ENCODE measurements at regions not wholly inside any gene's neighbourhood (a gene's known extent, or its start where the extent isn't known, plus 50 kb on each side); places are given as distances from the start of the nearest gene placed in this dataset.
"Not testable (repeated sequence)": the region's sequence is repeated elsewhere in the genome, so short reads cannot be mapped to it uniquely, and the experiment has no call there.

DNA sequence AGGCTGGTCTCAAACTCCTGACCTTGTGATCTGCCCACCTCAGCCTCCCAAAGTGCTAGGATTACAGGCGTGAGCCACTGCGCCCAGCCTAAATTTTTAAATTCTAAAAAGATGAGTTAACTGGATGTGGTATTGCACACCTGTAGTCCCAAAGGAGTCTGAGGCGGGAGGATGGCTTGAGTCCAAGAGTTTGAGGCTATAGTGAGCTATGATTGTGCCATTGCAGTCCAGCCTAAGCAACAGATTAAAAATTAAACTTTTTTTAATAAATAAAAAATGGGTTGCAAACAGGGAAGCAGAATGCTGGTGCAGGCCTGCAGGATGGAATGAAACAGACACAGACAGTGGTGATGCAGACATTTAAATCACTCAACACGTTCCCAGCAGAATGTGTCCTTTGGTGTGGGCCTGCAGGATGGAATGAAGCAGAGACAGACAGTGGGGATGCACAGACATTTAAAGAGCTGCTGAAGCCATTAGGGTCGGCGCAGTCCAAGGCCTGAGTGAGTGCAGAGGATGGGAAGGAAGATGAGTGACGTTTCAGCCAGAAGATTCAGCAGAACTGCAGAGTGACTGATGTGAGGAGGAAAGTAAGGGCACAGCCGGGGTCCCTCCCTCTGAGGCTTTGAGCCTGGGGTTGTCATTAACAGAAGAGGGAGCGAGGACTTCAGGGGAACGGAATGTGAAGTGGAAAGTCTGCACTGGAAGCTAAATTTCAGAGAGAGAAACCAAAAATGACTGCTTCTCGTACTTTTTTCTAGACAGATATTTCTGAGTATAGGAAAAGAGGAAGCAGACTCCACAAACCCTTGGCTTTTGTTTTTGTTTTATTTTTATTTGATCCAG, 117.5 kb downstream of the RIN2 start:
- no peak for ATAC-seq
- H3K36me3 Mint-ChIP-seq: no peaks in the 10 kb centered on the region
- peaks cover 15% of the 10 kb centered on the region for H3K9me3 Mint-ChIP-seq
- H3K27me3 Mint-ChIP-seq: no peaks in the 10 kb centered on the region
- H3K27ac Mint-ChIP-seq: no peak overlapping the region
- peaks cover 10% of the 10 kb centered on the region for H3K4me1 Mint-ChIP-seq
- H3K4me3 Mint-ChIP-seq: no peak overlapping the region

- Mint-ChIP-seq H3K27ac (no peak overlapping the region), H3K4me3 (no peak overlapping the region), H3K4me1 (peaks cover 10% of the 10 kb centered on the region), H3K27me3 (no peaks in the 10 kb centered on the region), H3K36me3 (no peaks in the 10 kb centered on the region), H3K9me3 (peaks cover 12% of the 10 kb centered on the region)
- no peak for ATAC-seq
These were observed 118.9 kb downstream of the RIN2 start for GRCh38 chr20:19876828-19877460.

DNA sequence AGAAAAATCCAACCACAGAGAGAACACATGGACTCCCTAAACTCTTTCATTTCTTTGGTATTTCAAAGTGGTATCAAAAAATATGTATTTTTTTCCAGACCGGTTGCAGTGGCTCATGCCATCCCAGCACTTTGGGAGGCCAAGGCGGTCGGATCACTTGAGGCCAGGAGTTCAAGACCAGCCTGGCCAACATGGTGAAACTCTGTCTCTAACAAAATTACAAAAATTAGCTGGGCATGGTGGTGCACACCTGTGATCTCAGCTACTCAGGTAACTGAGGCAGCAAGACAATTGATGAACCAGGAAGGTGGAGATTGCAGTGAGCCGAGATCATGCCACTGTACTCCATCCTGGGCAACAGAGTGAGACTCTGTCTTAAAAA, 121.8 kb downstream of the RIN2 start:
- not testable (repeated sequence) for H3K36me3 Mint-ChIP-seq, H3K4me3 Mint-ChIP-seq

GRCh38 chr20:19880256-19881079, 122.4 kb downstream of the RIN2 start:
- Mint-ChIP-seq H3K9me3 (no peaks in the 10 kb centered on the region), H3K36me3 (no peaks in the 10 kb centered on the region), H3K27ac (no peak overlapping the region), H3K27me3 (peaks cover 18% of the 10 kb centered on the region), H3K4me3 (no peak overlapping the region), H3K4me1 (peaks cover 9% of the 10 kb centered on the region)
- ATAC-seq: no peak

More for the DNA sequence above, 121.8 kb downstream of the RIN2 start:
- not testable (repeated sequence) for H3K9me3 Mint-ChIP-seq, H3K27ac Mint-ChIP-seq, H3K4me1 Mint-ChIP-seq, ATAC-seq
- H3K27me3 Mint-ChIP-seq: peaks cover 12% of the 10 kb centered on the region

DNA sequence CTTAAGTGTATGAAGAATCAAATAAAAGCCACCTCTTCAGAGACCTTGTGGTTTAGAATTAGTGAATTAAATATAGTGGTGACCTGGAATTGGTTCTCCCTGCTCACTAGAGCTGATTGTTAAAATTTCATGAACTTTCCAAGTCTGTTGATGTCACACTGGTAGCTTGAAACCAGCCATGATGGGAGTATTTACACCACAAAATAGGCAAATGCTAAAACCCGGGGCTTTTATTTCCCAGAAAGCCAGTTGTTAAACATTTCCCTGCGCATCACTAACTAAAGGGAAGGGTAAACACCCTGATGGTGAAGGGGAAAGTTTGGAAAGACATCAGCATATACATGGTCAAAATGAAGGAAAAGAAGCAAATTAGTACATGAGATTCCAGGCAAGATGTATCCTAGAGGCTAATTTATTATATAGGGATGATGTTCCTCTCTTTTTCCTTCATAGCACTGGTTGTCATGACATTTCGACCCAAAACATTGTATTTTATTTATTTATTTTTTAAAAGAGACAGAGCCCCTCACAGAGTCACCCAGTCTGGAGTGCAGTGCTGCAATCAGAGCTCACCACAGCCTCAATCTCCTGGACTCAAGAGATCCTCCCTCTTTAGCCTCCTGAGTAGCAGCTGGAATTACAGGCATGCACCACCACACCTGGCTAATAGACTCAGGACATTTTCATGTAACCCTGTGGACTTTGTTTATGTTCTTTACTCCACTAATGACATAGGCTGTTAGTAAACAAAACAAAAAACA, 123.2 kb downstream of the RIN2 start:
- ATAC-seq: no peak
- H3K4me1 Mint-ChIP-seq: peaks cover under 1% of the 10 kb centered on the region
- H3K27me3 Mint-ChIP-seq: peaks cover 23% of the 10 kb centered on the region
- no peaks in the 10 kb centered on the region for H3K36me3 Mint-ChIP-seq
- no peaks in the 10 kb centered on the region for H3K9me3 Mint-ChIP-seq
- no peak overlapping the region for H3K27ac Mint-ChIP-seq
- no peak overlapping the region for H3K4me3 Mint-ChIP-seq

- Mint-ChIP-seq H3K36me3 (no peaks in the 10 kb centered on the region), H3K4me3 (no peak overlapping the region), H3K27me3 (peaks cover 29% of the 10 kb centered on the region), H3K4me1 (no peaks in the 10 kb centered on the region), H3K9me3 (no peaks in the 10 kb centered on the region), H3K27ac (no peak overlapping the region)
- ATAC-seq: no peak
These were observed 123.9 kb downstream of the RIN2 start for GRCh38 chr20:19881990-19882389.

- ATAC-seq: no peak
- no peak overlapping the region for H3K4me3 Mint-ChIP-seq
- no peaks in the 10 kb centered on the region for H3K9me3 Mint-ChIP-seq
- H3K4me1 Mint-ChIP-seq: no peaks in the 10 kb centered on the region
- H3K36me3 Mint-ChIP-seq: no peaks in the 10 kb centered on the region
- H3K27ac Mint-ChIP-seq: no peak overlapping the region
- peaks cover 29% of the 10 kb centered on the region for H3K27me3 Mint-ChIP-seq
These were observed 124.4 kb downstream of the RIN2 start for GRCh38 chr20:19882446-19882845.

GRCh38 chr20:19883501-19883900, 125.4 kb downstream of the RIN2 start:
- H3K4me3 Mint-ChIP-seq: no peak overlapping the region
- H3K27me3 Mint-ChIP-seq: peaks cover 38% of the 10 kb centered on the region

DNA sequence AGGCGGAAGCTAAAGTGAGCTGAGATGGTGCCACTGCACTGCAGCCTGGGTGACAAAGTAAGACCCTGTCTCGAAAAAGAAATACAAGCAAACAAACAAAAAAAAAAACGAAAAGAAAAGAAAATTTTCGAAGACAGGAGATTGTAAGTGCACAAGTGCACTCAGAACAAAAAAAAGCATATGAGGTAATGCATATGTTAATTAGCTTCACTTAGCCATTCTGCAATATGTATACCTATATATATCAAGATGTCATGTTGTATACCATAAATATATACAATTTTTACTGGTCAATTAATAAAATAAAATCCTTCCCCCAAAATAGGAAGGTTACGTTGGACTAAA, 127.5 kb downstream of the RIN2 start:
- Mint-ChIP-seq H3K27ac (no peak overlapping the region), H3K4me3 (no peak overlapping the region), H3K4me1 (peaks cover 14% of the 10 kb centered on the region), H3K36me3 (no peaks in the 10 kb centered on the region), H3K9me3 (no peaks in the 10 kb centered on the region), H3K27me3 (peaks cover 59% of the 10 kb centered on the region)
- ATAC-seq: no peak

More at GRCh38 chr20:19883501-19883900, 125.4 kb downstream of the RIN2 start:
- H3K4me1 Mint-ChIP-seq: no peaks in the 10 kb centered on the region
- H3K27ac Mint-ChIP-seq: no peak overlapping the region
- H3K36me3 Mint-ChIP-seq: no peaks in the 10 kb centered on the region
- no peaks in the 10 kb centered on the region for H3K9me3 Mint-ChIP-seq
- no peak for ATAC-seq

DNA sequence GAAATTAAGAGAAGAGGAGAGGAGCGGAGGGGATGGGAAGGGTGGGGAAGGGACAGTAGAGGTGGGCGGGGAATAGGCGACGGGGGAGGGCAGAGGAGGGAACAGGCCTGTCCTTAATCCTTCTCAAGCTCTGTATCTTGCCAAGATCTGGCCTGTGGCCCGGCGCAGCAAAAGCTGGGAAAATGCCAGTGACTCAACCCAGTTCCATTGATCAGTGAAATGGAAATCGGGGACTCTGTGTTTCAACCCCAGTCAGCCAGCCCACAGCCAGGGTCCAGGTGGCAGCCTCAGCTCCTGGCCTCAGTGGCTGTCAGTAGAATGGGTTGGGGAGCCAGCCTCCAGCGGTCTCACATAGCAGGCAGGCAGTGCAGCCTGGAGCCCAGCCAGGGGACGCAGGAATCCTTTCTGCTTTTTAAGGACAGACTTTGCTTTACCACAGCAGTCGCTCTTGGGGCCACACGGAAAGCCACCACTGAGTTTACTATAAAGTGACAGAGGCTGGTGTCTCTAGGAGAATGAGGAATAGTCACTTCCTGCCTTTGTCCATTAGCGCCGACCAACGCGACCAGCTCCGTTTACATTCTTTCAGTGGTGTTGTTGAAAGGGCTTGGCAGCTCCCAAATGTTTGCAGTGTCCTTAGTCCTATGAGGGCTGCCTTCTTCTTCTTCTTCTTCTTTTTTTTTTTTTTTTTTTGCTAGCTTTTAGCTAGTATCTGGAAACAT, 128.0 kb downstream of the RIN2 start:
- Mint-ChIP-seq H3K4me3 (no peak overlapping the region), H3K4me1 (peaks cover 14% of the 10 kb centered on the region), H3K9me3 (no peaks in the 10 kb centered on the region), H3K27me3 (peaks cover 64% of the 10 kb centered on the region), H3K36me3 (no peaks in the 10 kb centered on the region), H3K27ac (no peak overlapping the region)
- ATAC-seq: no peak

DNA sequence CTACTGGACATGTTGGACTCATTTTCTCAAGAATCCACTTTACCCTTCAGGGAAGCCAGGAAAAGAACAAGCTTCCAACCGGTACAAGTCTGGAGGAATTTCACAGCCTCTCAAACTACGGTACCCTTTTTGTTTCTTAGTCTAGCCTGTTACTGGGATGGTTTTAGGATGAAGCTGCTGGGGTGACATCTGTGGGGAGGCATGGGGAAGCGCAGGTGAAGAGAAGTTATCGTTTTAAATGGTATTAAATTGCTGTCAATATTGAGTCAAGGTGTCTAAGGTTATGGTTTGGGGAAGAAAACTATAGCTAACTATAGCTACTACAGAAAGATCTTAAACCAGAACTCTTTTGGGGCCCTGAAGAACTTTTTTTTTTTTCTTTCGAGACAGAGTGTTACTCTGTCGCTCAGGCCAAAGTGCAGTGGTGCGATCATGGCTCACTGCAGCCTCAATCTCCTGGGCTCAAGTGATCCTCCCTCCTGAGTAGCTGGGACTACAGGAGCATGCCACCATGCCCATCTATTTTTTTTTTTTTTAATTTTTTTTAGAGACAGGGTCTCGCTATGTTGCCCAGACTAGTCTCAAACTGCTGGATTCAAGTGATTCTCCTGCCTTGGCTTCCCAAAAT, 128.7 kb downstream of the RIN2 start:
- Mint-ChIP-seq H3K27me3 (peaks cover 71% of the 10 kb centered on the region), H3K27ac (no peak overlapping the region), H3K4me3 (no peak overlapping the region), H3K36me3 (no peaks in the 10 kb centered on the region), H3K4me1 (peaks cover 14% of the 10 kb centered on the region), H3K9me3 (no peaks in the 10 kb centered on the region)
- ATAC-seq: no peak

GRCh38 chr20:19887556-19888268, 129.4 kb upstream of the NAA20 start:
- Mint-ChIP-seq H3K27ac (no peak overlapping the region), H3K4me1 (peaks cover 14% of the 10 kb centered on the region), H3K27me3 (peaks cover 77% of the 10 kb centered on the region), H3K4me3 (no peak overlapping the region), H3K9me3 (no peaks in the 10 kb centered on the region), H3K36me3 (peaks cover 5% of the 10 kb centered on the region)
- no peak for ATAC-seq

GRCh38 chr20:19888269-19888671, 128.9 kb upstream of the NAA20 start:
- Mint-ChIP-seq H3K9me3 (no peaks in the 10 kb centered on the region), H3K27me3 (peaks cover 73% of the 10 kb centered on the region), H3K36me3 (peaks cover 5% of the 10 kb centered on the region), H3K27ac (no peak overlapping the region), H3K4me1 (peaks cover 14% of the 10 kb centered on the region), H3K4me3 (no peak overlapping the region)
- no peak for ATAC-seq
